ENCODE measurements at regions not wholly inside any gene's neighbourhood (a gene's known extent, or its start where the extent isn't known, plus 50 kb on each side); places are given as distances from the start of the nearest gene placed in this dataset.

DNA sequence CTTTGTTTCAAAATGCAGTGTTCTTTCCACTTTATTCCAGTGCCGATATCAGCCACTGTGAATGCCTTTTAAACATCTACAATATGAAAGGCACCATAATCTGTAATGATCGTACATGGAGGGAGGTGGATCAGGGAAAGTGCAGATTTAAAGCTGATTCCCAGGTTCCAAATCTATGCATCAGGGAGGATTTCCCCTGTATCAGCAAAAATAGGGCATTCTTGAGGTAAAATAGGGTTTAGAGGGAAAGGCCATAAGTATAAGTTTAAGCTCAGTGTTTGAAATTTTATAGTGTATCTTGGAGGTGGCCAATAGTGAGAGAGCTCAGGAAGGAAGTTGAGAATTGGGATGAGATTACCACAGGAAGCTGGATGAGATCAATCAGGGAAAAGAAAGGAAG lies 289.7 kb upstream of the ID4 start:
- Histone ChIP-seq H3K4me3 (no peak overlapping the region), H3K36me3 (no peaks in the 10 kb centered on the region), H3K9me3 (no peaks in the 10 kb centered on the region), H3K27ac (no peak overlapping the region), H3K27me3 (no peaks in the 10 kb centered on the region), H3K4me1 (no peaks in the 10 kb centered on the region)
- WGBS, 2 donors: 67 to 81% methylated on average over 2 of the region's 2 CpGs
- DNase-seq (no peak), FAIRE-seq (no peak), ATAC-seq (no peak)
- TF ChIP-seq, protein P1, sequence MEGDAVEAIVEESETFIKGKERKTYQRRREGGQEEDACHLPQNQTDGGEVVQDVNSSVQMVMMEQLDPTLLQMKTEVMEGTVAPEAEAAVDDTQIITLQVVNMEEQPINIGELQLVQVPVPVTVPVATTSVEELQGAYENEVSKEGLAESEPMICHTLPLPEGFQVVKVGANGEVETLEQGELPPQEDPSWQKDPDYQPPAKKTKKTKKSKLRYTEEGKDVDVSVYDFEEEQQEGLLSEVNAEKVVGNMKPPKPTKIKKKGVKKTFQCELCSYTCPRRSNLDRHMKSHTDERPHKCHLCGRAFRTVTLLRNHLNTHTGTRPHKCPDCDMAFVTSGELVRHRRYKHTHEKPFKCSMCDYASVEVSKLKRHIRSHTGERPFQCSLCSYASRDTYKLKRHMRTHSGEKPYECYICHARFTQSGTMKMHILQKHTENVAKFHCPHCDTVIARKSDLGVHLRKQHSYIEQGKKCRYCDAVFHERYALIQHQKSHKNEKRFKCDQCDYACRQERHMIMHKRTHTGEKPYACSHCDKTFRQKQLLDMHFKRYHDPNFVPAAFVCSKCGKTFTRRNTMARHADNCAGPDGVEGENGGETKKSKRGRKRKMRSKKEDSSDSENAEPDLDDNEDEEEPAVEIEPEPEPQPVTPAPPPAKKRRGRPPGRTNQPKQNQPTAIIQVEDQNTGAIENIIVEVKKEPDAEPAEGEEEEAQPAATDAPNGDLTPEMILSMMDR (IDR thresholded peaks at IDR 0.05): no peak
- intact Hi-C loops (cut with DNase I): no loop called here

DNA sequence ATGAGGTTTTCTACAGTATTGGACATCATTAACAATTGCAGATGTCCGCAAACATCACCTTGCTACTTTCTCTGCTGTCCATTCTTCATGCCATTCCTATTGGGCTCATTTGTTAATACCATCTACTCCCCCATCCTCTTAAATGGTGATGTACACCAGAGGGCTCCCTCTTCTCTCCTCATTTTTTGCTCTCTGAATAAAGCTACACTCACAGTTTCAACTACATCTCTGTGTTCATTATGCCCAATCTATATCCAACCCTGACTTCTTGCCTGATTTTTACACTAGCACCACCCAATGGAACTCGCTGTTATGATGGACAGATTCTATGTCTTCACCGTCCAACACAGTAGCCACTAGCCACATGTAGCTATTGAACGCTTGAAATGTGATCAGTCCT lies 288.1 kb upstream of the ID4 start:
- 71 to 88% methylated on average over 4 of the region's 4 CpGs for WGBS, 2 donors
- Histone ChIP-seq H3K4me1 (no peaks in the 10 kb centered on the region), H3K36me3 (no peaks in the 10 kb centered on the region), H3K27me3 (no peaks in the 10 kb centered on the region), H3K9me3 (no peaks in the 10 kb centered on the region), H3K4me3 (no peak overlapping the region), H3K27ac (no peak overlapping the region)
- TF ChIP-seq, protein P1 (IDR thresholded peaks at IDR 0.05): no peak
- DNase-seq (no peak), ATAC-seq (no peak), FAIRE-seq (no peak)
- intact Hi-C loops (cut with DNase I): no loop called here

DNA sequence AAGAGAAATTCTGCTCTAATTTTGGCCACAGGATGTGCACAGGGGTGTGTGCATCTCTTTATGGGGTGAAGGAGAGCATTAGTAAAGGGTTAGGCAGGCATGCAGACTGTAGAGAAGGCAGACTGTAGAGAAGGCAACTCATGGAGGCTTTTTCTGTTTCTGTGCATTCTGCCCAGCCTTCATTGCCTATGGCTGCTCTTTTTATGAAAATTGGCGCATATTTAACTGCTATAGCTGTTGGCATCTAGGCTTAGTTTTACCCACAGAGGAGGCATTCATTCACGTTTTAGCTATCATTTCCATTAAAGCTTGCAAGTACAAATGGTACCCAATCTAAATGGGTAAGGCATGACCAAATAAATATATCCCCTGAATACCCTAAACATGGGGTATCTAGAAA lies 286.8 kb upstream of the ID4 start:
- Histone ChIP-seq H3K27ac (no peak overlapping the region), H3K4me3 (no peak overlapping the region), H3K9me3 (no peaks in the 10 kb centered on the region), H3K36me3 (no peaks in the 10 kb centered on the region), H3K4me1 (no peaks in the 10 kb centered on the region), H3K27me3 (no peaks in the 10 kb centered on the region)
- TF ChIP-seq, protein P1 (IDR thresholded peaks at IDR 0.05): no peak
- WGBS, 2 donors: 57 to 75% methylated on average over 2 of the region's 2 CpGs
- DNase-seq: no peak
- FAIRE-seq: no peak
- ATAC-seq: no peak
- intact Hi-C loops (cut with DNase I): no loop called here

DNA sequence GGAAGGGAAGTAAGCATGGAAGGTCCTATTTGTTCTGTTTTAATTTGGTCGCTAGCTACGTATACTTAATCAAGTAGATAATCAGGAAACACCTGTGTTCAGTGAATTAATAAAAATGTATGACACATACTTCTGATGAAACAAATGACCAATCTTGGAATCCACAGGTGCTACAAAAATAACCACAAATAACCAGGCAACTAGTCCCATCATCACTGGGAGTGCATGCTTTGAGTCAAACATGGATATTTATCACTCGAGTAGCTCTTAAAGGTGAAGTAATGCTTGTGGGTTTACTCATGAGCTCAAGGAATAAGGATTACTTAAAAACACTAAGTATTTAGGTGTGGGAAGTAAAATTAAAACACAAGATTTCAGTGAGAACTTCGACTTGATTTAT lies 285.6 kb upstream of the ID4 start:
- FAIRE-seq: no peak
- no peak overlapping the region for H3K27ac ChIP-seq
- H3K4me3 ChIP-seq: no peak overlapping the region
- no peaks in the 10 kb centered on the region for H3K9me3 ChIP-seq
- no peaks in the 10 kb centered on the region for H3K36me3 ChIP-seq
- TF ChIP-seq, protein P1 (IDR thresholded peaks at IDR 0.05): no peak
- DNase-seq: no peak
- intact Hi-C loops (cut with DNase I): no loop called here
- no peak for ATAC-seq
- H3K4me1 ChIP-seq: no peaks in the 10 kb centered on the region
- no peaks in the 10 kb centered on the region for H3K27me3 ChIP-seq
- WGBS, 2 donors: 56 to 67% methylated on average over 4 of the region's 4 CpGs

DNA sequence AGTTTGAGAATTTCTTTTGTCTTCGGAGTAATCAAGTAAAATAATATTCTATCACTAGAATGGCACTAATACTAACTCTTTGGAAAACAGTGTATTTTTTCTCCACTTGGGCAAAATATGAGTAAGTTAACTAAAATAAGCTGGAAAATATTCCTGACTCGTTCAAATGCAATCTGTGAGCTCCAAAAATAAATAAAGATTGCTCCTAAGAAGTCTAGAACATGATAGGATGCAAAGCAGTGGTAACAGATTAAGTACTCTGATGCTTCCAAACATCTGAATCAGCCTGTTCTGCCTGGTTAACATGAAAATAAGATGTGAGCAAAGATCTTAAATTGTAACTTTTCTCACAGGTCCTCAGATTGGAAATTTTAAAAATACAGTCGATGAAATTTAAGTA lies 285.1 kb upstream of the ID4 start:
- Histone ChIP-seq H3K4me1 (no peaks in the 10 kb centered on the region), H3K4me3 (no peak overlapping the region), H3K27ac (no peak overlapping the region), H3K9me3 (no peaks in the 10 kb centered on the region), H3K27me3 (no peaks in the 10 kb centered on the region), H3K36me3 (no peaks in the 10 kb centered on the region)
- TF ChIP-seq, protein P1 (IDR thresholded peaks at IDR 0.05): no peak
- no peak for ATAC-seq
- no peak for DNase-seq
- intact Hi-C loops (cut with DNase I): no loop called here
- WGBS, 2 donors: 67 to 74% methylated on average over 3 of the region's 3 CpGs
- FAIRE-seq: no peak
